Peyer's patch (tissue), 4 donors: ENCODE measurements at regions not wholly inside any gene's neighbourhood (a gene's known extent, or its start where the extent isn't known, plus 50 kb on each side); places are given as distances from the start of the nearest gene placed in this dataset.

Source experiments
- DNase-seq, 3 donors: peaks; one replicate each; pipeline ENCODE4 v3.0.0-alpha.2; 2017 to 2019
- H3K27ac ChIP-seq, 4 donors: fragments of 200-600 bp; sonication (generic); one replicate each; pipeline ENCODE4 v1.5.1; 2016 to 2019
- H3K27me3 ChIP-seq, 2 donors: fragments of 200-600 bp; sonication (generic); one replicate each; pipeline ENCODE4 v1.5.1; 2019
- H3K36me3 ChIP-seq, 3 donors: fragments of 200-600 bp; sonication (generic); one replicate each; pipeline ENCODE4 v1.5.1; 2016 to 2019
- H3K4me1 ChIP-seq, 4 donors: fragments of 200-600 bp; sonication (generic); one replicate each; pipeline ENCODE4 v1.5.1; 2016 to 2019
- H3K4me3 ChIP-seq, 4 donors: fragments of 200-600 bp; sonication (generic); 1 replicate in 3 of 4; 2 replicates in 1 of 4; pipeline ENCODE4 v1.5.1; 2016 to 2019; ENCODE audit warnings: mild to moderate bottlenecking in 1 of 4
- H3K9me3 ChIP-seq, 4 donors: fragments of 200-600 bp; sonication (generic); one replicate each; pipeline ENCODE4 v1.5.1; 2016 to 2019; ENCODE audit warnings: mild to moderate bottlenecking in 1 of 4
- POLR2A ChIP-seq, 2 donors: fragments of 450-650 bp; IDR thresholded peaks; one replicate each; pipeline ENCODE4 v1.5.1; 2017; ENCODE audit warnings: antibody characterized with exemption in 2 of 2, mild to moderate bottlenecking in 2 of 2, moderate library complexity in 2 of 2
- TF ChIP-seq, protein P1 (sequence below), 6 experiments: fragments of 450-650 bp in 4 of 6; fragments of 200-600 bp in 2 of 6; sonication (generic) in 1 of 6; IDR thresholded peaks; one replicate each; pipeline ENCODE4 v1.5.1; 2017 to 2019; ENCODE audit warnings: antibody characterized with exemption in 6 of 6, mild to moderate bottlenecking in 3 of 6, moderate library complexity in 1 of 6

DNA sequence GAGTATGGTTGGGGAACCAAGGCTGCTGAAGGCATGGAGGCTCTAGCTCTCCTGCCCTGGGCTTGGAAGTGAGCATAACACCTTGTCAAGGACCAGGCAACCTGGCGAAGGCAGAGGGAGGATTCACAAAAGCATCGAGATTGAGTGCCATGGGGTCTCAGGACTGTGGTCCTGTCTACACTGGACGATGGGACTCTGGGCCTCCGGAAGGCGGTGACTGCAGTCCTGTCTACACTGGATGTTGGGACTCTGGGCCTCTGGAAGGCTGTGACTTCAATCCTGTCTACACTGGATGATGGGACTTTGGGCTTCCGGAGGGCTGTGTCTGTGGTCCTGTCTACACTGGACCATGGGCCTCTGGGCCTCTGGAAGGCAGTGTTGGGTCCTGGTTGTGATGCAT lies 290.4 kb downstream of the TEX29 start:
- Histone ChIP-seq H3K27me3 (no peaks in the 10 kb centered on the region), H3K4me3 (no peak overlapping the region), H3K4me1 (no peaks in the 10 kb centered on the region), H3K36me3 (no peaks in the 10 kb centered on the region), H3K27ac (no peak overlapping the region), H3K9me3 (no peaks in the 10 kb centered on the region)
- TF ChIP-seq POLR2A (IDR thresholded peaks at IDR 0.05), result no peak
- TF ChIP-seq, protein P1, sequence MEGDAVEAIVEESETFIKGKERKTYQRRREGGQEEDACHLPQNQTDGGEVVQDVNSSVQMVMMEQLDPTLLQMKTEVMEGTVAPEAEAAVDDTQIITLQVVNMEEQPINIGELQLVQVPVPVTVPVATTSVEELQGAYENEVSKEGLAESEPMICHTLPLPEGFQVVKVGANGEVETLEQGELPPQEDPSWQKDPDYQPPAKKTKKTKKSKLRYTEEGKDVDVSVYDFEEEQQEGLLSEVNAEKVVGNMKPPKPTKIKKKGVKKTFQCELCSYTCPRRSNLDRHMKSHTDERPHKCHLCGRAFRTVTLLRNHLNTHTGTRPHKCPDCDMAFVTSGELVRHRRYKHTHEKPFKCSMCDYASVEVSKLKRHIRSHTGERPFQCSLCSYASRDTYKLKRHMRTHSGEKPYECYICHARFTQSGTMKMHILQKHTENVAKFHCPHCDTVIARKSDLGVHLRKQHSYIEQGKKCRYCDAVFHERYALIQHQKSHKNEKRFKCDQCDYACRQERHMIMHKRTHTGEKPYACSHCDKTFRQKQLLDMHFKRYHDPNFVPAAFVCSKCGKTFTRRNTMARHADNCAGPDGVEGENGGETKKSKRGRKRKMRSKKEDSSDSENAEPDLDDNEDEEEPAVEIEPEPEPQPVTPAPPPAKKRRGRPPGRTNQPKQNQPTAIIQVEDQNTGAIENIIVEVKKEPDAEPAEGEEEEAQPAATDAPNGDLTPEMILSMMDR (IDR thresholded peaks at IDR 0.05), result no peak
- no peak for DNase-seq

GRCh38 chr13:111611651-111612050 lies 291.2 kb downstream of the TEX29 start:
- no peak overlapping the region for H3K27ac ChIP-seq
- no peak for DNase-seq
- no peak overlapping the region for H3K4me3 ChIP-seq
- H3K36me3 ChIP-seq, result no peaks in the 10 kb centered on the region
- no peaks in the 10 kb centered on the region for H3K9me3 ChIP-seq
- no peaks in the 10 kb centered on the region for H3K27me3 ChIP-seq
- TF ChIP-seq POLR2A (IDR thresholded peaks at IDR 0.05), result no peak
- TF ChIP-seq, protein P1 (IDR thresholded peaks at IDR 0.05), result no peak
- no peaks in the 10 kb centered on the region for H3K4me1 ChIP-seq

- Histone ChIP-seq H3K36me3 (no peaks in the 10 kb centered on the region), H3K4me1 (no peaks in the 10 kb centered on the region)
Measured at GRCh38 chr13:111612886-111613285, 292.4 kb downstream of the TEX29 start.

GRCh38 chr13:111614009-111614408 lies 293.6 kb downstream of the TEX29 start:
- TF ChIP-seq POLR2A (IDR thresholded peaks at IDR 0.05), result no peak
- TF ChIP-seq, protein P1 (IDR thresholded peaks at IDR 0.05), result no peak
- DNase-seq, result no peak
- H3K4me1 ChIP-seq, result no peaks in the 10 kb centered on the region

More at GRCh38 chr13:111612886-111613285, 292.4 kb downstream of the TEX29 start:
- no peak for TF ChIP-seq POLR2A (IDR thresholded peaks at IDR 0.05)
- TF ChIP-seq, protein P1 (IDR thresholded peaks at IDR 0.05), result no peak
- Histone ChIP-seq H3K27ac (no peak overlapping the region), H3K4me3 (no peak overlapping the region), H3K9me3 (no peaks in the 10 kb centered on the region), H3K27me3 (no peaks in the 10 kb centered on the region)
- no peak for DNase-seq

DNA sequence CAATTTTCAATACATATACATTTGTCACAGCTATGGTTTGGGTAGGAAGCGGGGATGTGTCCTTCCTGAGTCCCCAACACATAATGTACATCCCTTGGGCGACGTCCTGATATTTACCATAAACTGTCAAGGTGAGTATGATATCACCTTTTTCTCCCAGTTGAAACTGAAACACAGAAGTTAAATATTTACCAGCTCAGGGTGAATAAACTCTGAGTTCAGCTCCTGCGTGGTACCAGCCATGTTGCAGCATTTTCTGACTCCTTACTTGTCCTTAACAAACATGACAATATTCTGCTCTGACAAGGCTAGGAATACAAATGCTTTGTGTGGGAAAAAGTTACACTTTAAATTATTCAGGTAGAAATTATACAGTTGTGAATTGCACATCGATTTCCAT lies 294.2 kb downstream of the TEX29 start:
- Histone ChIP-seq H3K36me3 (no peaks in the 10 kb centered on the region), H3K27me3 (no peaks in the 10 kb centered on the region), H3K4me1 (no peaks in the 10 kb centered on the region), H3K27ac (no peak overlapping the region), H3K9me3 (no peaks in the 10 kb centered on the region), H3K4me3 (no peak overlapping the region)
- DNase-seq, result no peak
- TF ChIP-seq, protein P1 (IDR thresholded peaks at IDR 0.05), result no peak
- no peak for TF ChIP-seq POLR2A (IDR thresholded peaks at IDR 0.05)

More at GRCh38 chr13:111614009-111614408, 293.6 kb downstream of the TEX29 start:
- Histone ChIP-seq H3K27me3 (no peaks in the 10 kb centered on the region), H3K36me3 (no peaks in the 10 kb centered on the region), H3K27ac (no peak overlapping the region), H3K9me3 (no peaks in the 10 kb centered on the region), H3K4me3 (no peak overlapping the region)

- no peaks in the 10 kb centered on the region for H3K27me3 ChIP-seq
- H3K4me1 ChIP-seq, result no peaks in the 10 kb centered on the region
- no peak overlapping the region for H3K4me3 ChIP-seq
- H3K9me3 ChIP-seq, result no peaks in the 10 kb centered on the region
- TF ChIP-seq, protein P1 (IDR thresholded peaks at IDR 0.05), result no peak
- no peak for TF ChIP-seq POLR2A (IDR thresholded peaks at IDR 0.05)
- no peak overlapping the region for H3K27ac ChIP-seq
- no peak for DNase-seq
- no peaks in the 10 kb centered on the region for H3K36me3 ChIP-seq
Measured at GRCh38 chr13:111616203-111616602, 295.8 kb downstream of the TEX29 start.
